Stomach (tissue), 4 donors: ENCODE measurements at regions not wholly inside any gene's neighbourhood (a gene's known extent, or its start where the extent isn't known, plus 50 kb on each side); places are given as distances from the start of the nearest gene placed in this dataset.

Experiments
- EP300 ChIP-seq: sonication (generic); formaldehyde crosslinking; IDR thresholded peaks from one replicate; pipeline ENCODE4 v1.6.1; 2017; ENCODE audit warnings: antibody characterized with exemption
- POLR2A ChIP-seq, 4 donors: fragments of 450-650 bp; IDR thresholded peaks; one replicate each; pipeline ENCODE4 v1.6.1; 2016; ENCODE audit warnings: antibody characterized with exemption in 4 of 4, control low read depth in 2 of 4, mild to moderate bottlenecking in 1 of 4, moderate library complexity in 1 of 4
- POLR2AphosphoS5 ChIP-seq, 3 donors: sonication (generic); formaldehyde crosslinking; IDR thresholded peaks; one replicate each; pipeline ENCODE4 v1.6.1; 2016; ENCODE audit warnings: antibody characterized with exemption in 3 of 3
- TF ChIP-seq, protein P1 (sequence below), 7 experiments: fragments of 450-650 bp in 4 of 7; fragments of 200-600 bp in 3 of 7; sonication (generic) in 3 of 7; IDR thresholded peaks; one replicate each; pipeline ENCODE4 v1.5.1; 2016 to 2019; ENCODE audit warnings: antibody characterized with exemption in 7 of 7, control low read depth in 2 of 7, mild to moderate bottlenecking in 1 of 7

DNA sequence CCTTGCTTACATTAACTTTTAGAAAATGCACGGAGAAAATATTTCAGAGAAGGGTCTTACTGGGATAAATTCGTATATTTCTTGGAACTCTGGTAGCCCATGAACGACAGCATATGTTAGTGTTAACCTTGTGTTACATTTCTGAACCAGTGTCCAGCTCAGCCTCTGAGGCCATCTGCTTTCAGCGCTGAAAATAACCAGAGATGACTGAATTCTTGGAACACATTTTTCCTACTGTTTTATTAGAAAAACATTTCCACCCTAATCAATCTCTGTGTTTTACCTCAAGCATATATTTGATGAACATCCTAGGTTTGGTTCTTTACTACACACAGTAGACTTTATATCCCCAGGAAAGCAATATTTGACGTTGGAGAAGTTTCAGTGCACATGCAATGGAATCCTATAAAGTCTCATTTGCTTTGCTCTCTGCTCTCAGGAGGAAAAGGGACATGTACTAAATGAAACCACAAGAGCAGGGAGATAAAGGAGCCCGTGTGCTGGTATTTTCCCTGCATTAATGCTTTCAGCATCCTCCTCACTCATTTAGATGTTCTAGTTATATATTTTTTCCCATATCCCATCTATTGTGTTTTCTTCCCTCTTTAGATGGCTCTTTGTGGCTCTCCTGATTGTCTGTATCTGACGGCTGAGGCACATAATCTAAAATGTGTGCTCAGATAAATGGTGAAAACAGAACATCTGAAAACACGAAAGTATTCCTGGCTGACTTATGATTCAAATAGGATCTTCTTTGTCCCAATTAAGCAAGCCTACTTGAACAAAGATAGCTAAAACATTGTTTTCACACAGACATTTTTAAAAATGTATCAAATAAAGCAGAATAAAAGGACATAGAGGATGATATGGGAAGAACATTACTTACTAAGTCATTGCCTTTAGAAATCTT lies 151.7 kb upstream of the KCNMB2 start:
- TF ChIP-seq, protein P1, sequence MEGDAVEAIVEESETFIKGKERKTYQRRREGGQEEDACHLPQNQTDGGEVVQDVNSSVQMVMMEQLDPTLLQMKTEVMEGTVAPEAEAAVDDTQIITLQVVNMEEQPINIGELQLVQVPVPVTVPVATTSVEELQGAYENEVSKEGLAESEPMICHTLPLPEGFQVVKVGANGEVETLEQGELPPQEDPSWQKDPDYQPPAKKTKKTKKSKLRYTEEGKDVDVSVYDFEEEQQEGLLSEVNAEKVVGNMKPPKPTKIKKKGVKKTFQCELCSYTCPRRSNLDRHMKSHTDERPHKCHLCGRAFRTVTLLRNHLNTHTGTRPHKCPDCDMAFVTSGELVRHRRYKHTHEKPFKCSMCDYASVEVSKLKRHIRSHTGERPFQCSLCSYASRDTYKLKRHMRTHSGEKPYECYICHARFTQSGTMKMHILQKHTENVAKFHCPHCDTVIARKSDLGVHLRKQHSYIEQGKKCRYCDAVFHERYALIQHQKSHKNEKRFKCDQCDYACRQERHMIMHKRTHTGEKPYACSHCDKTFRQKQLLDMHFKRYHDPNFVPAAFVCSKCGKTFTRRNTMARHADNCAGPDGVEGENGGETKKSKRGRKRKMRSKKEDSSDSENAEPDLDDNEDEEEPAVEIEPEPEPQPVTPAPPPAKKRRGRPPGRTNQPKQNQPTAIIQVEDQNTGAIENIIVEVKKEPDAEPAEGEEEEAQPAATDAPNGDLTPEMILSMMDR (IDR thresholded peaks at IDR 0.05) = no peak
- TF ChIP-seq EP300 = no peak
- TF ChIP-seq POLR2AphosphoS5 (IDR thresholded peaks at IDR 0.05) = no peak
- TF ChIP-seq POLR2A (IDR thresholded peaks at IDR 0.05) = no peak
